GM12801 (cell line): ENCODE measurements at regions not wholly inside any gene's neighbourhood (a gene's known extent, or its start where the extent isn't known, plus 50 kb on each side); places are given as distances from the start of the nearest gene placed in this dataset.

ENCODE experiments used
- CTCF ChIP-seq: IDR thresholded peaks from one replicate; pipeline ENCODE4 v1.5.1; 2011; ENCODE audit warnings: control low read depth; ENCODE audit not compliant: insufficient read length; ENCODE audit errors: extremely low read depth

GRCh38 chr3:5769825-5770224, 582.3 kb downstream of the EDEM1 start:
- no peak for TF ChIP-seq CTCF

GRCh38 chr3:5774337-5774736, 586.8 kb downstream of the EDEM1 start:
- no peak for TF ChIP-seq CTCF

GRCh38 chr3:5784690-5785089, 597.2 kb downstream of the EDEM1 start:
- no peak for TF ChIP-seq CTCF

- no peak for TF ChIP-seq CTCF
Observed at GRCh38 chr3:5787861-5788488, 600.5 kb downstream of the EDEM1 start.

GRCh38 chr3:5788496-5788895, 601.0 kb downstream of the EDEM1 start:
- TF ChIP-seq CTCF: no peak

GRCh38 chr3:5791558-5791957, 604.1 kb downstream of the EDEM1 start:
- no peak for TF ChIP-seq CTCF

- no peak for TF ChIP-seq CTCF
Observed at GRCh38 chr3:5796541-5796940, 609.0 kb downstream of the EDEM1 start.

- no peak for TF ChIP-seq CTCF
Observed at GRCh38 chr3:5798809-5799208, 611.3 kb downstream of the EDEM1 start.
